Hepatocyte (in vitro differentiated cells): ENCODE measurements at regions not wholly inside any gene's neighbourhood (a gene's known extent, or its start where the extent isn't known, plus 50 kb on each side); places are given as distances from the start of the nearest gene placed in this dataset.

Experiments
- EZH2phosphoT487 ChIP-seq: fragments of 200-600 bp; sonication (generic); IDR thresholded peaks from one replicate; pipeline ENCODE4 v1.6.1; 2018; ENCODE audit warnings: antibody characterized with exemption, mild to moderate bottlenecking, low read depth, moderate library complexity; ENCODE audit not compliant: unreplicated experiment, severe bottlenecking
- TF ChIP-seq, protein P1 (sequence below): fragments of 200-600 bp; sonication (generic); IDR thresholded peaks from 2 replicates; pipeline ENCODE4 v1.5.1; 2016; ENCODE audit warnings: antibody characterized with exemption, mild to moderate bottlenecking; ENCODE audit not compliant: poor library complexity

GRCh38 chr11:42494459-42494858 lies 817.3 kb upstream of the API5 start:
- TF ChIP-seq, protein P1, sequence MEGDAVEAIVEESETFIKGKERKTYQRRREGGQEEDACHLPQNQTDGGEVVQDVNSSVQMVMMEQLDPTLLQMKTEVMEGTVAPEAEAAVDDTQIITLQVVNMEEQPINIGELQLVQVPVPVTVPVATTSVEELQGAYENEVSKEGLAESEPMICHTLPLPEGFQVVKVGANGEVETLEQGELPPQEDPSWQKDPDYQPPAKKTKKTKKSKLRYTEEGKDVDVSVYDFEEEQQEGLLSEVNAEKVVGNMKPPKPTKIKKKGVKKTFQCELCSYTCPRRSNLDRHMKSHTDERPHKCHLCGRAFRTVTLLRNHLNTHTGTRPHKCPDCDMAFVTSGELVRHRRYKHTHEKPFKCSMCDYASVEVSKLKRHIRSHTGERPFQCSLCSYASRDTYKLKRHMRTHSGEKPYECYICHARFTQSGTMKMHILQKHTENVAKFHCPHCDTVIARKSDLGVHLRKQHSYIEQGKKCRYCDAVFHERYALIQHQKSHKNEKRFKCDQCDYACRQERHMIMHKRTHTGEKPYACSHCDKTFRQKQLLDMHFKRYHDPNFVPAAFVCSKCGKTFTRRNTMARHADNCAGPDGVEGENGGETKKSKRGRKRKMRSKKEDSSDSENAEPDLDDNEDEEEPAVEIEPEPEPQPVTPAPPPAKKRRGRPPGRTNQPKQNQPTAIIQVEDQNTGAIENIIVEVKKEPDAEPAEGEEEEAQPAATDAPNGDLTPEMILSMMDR, result no peak
- no peak for TF ChIP-seq EZH2phosphoT487
